IMR-90 (cell line): ENCODE measurements at regions not wholly inside any gene's neighbourhood (a gene's known extent, or its start where the extent isn't known, plus 50 kb on each side); places are given as distances from the start of the nearest gene placed in this dataset.

Source experiments
- RCOR1 ChIP-seq: IDR thresholded peaks from 2 replicates; pipeline ENCODE4 v1.6.1; 2012; ENCODE audit warnings: mild to moderate bottlenecking, low read length, improper control_type of control experiment; ENCODE audit not compliant: insufficient replicate concordance
- TF ChIP-seq, protein P1 (sequence below): conservative IDR thresholded peaks from 2 replicates; pipeline ENCODE4 v1.5.1; 2012; ENCODE audit warnings: mild to moderate bottlenecking, low read depth, low read length, improper control_type of control experiment

DNA sequence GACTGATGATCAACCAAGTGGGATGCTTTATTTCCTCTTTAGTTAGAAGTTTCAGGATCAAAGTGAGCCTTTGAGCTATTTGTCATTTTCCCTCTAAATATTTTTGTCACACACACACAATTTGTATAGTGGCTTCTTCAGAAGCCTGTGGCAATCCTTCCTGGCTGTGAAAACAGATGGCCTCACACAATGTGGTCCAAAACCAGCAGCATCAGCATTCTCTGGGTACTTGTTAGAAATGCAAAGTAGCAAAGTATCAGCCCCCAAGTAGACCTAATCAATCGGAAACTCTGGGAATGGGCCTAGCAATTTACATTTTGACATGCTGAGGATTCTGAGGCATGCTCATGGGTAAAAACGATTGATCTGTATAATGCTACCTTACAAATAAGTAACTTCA, 115.9 kb downstream of the PAX1 start:
- TF ChIP-seq RCOR1, result no peak
- TF ChIP-seq, protein P1, sequence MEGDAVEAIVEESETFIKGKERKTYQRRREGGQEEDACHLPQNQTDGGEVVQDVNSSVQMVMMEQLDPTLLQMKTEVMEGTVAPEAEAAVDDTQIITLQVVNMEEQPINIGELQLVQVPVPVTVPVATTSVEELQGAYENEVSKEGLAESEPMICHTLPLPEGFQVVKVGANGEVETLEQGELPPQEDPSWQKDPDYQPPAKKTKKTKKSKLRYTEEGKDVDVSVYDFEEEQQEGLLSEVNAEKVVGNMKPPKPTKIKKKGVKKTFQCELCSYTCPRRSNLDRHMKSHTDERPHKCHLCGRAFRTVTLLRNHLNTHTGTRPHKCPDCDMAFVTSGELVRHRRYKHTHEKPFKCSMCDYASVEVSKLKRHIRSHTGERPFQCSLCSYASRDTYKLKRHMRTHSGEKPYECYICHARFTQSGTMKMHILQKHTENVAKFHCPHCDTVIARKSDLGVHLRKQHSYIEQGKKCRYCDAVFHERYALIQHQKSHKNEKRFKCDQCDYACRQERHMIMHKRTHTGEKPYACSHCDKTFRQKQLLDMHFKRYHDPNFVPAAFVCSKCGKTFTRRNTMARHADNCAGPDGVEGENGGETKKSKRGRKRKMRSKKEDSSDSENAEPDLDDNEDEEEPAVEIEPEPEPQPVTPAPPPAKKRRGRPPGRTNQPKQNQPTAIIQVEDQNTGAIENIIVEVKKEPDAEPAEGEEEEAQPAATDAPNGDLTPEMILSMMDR, result no peak
